HEK293 (cell line): ENCODE measurements at regions not wholly inside any gene's neighbourhood (a gene's known extent, or its start where the extent isn't known, plus 50 kb on each side); places are given as distances from the start of the nearest gene placed in this dataset.

ENCODE experiments used
- CTCF ChIA-PET: fragments of 350-600 bp; formaldehyde crosslinking; extraction: SDS; loops from one replicate; lab custom pipeline; 2021; ENCODE audit warnings: antibody characterized with exemption; lab: Yijun Ruan, JAX
- POLR2A ChIA-PET: fragments of 300-600 bp; formaldehyde crosslinking; extraction: SDS; loops from one replicate; lab custom pipeline; 2020; ENCODE audit warnings: antibody characterized with exemption, inconsistent platforms; lab: Yijun Ruan, JAX
- H3K27ac ChIP-seq: fragments of 200-500 bp; sonication (Bioruptor generic); 2 replicates; pipeline ENCODE4 v1.5.1; 2014; ENCODE audit warnings: low read depth, low read length, control low read depth, inconsistent platforms; ENCODE audit errors: extremely low read depth
- H3K36me3 ChIP-seq, 2 experiments: fragments of 200-500 bp in 1 of 2; sonication (Bioruptor generic) in 1 of 2; 1 replicate in 1 of 2; 2 replicates in 1 of 2; pipeline ENCODE4 v1.5.1; 2014 to 2017; ENCODE audit warnings: inconsistent platforms in 2 of 2, low read length in 2 of 2; ENCODE audit not compliant: control insufficient read depth in 2 of 2, insufficient read depth in 1 of 2
- H3K4me1 ChIP-seq: fragments of 200-500 bp; sonication (Bioruptor generic); 2 replicates; pipeline ENCODE4 v1.5.1; 2014; ENCODE audit warnings: mild to moderate bottlenecking, low read length, inconsistent platforms; ENCODE audit not compliant: control insufficient read depth, insufficient read depth
- H3K4me3 ChIP-seq: 2 replicates; pipeline ENCODE4 v1.5.1; 2011; ENCODE audit warnings: low read depth, mild to moderate bottlenecking, control low read depth, low read length, moderate library complexity
- H3K9me3 ChIP-seq: fragments of 200-500 bp; sonication (Bioruptor generic); 2 replicates; pipeline ENCODE4 v1.5.1; 2014; ENCODE audit warnings: low read depth, low read length, inconsistent platforms; ENCODE audit not compliant: control insufficient read depth, insufficient read depth
- BCL11B ChIP-seq: fragments of 450-650 bp; formaldehyde crosslinking; IDR thresholded peaks from 2 replicates; pipeline ENCODE4 v1.5.1; 2016; ENCODE audit warnings: low read depth, missing biosample characterization, missing genetic modification characterization
- KLF8 ChIP-seq: fragments of 450-650 bp; formaldehyde crosslinking; IDR thresholded peaks from 2 replicates; pipeline ENCODE4 v1.5.1; 2016; ENCODE audit warnings: missing biosample characterization, missing genetic modification characterization
- SCRT2 ChIP-seq: fragments of 450-650 bp; formaldehyde crosslinking; IDR thresholded peaks from 2 replicates; pipeline ENCODE4 v1.5.1; 2016; ENCODE audit warnings: missing biosample characterization, missing genetic modification characterization
- SETDB1 ChIP-seq: IDR thresholded peaks from one replicate; pipeline ENCODE4 v1.6.1; 2017; ENCODE audit warnings: mild to moderate bottlenecking, low read length, moderate library complexity, mixed read lengths; ENCODE audit not compliant: insufficient read length
- WT1 ChIP-seq: fragments of 450-650 bp; formaldehyde crosslinking; IDR thresholded peaks from 2 replicates; pipeline ENCODE4 v1.5.1; 2016; ENCODE audit warnings: missing biosample characterization, missing genetic modification characterization
- ZBTB7A ChIP-seq: fragments of 450-650 bp; formaldehyde crosslinking; IDR thresholded peaks from 2 replicates; pipeline ENCODE4 v1.5.1; 2016; ENCODE audit warnings: low read depth, missing biosample characterization, missing genetic modification characterization
- ZNF121 ChIP-seq: fragments of 450-650 bp; formaldehyde crosslinking; IDR thresholded peaks from 2 replicates; pipeline ENCODE4 v1.5.1; 2016; ENCODE audit warnings: missing biosample characterization, missing genetic modification characterization
- ZNF140 ChIP-seq: fragments of 450-650 bp; formaldehyde crosslinking; IDR thresholded peaks from 2 replicates; pipeline ENCODE4 v1.5.1; 2016; ENCODE audit warnings: missing biosample characterization, missing genetic modification characterization
- ZNF169 ChIP-seq: fragments of 450-650 bp; formaldehyde crosslinking; IDR thresholded peaks from 2 replicates; pipeline ENCODE4 v1.5.1; 2016; ENCODE audit warnings: missing biosample characterization, missing genetic modification characterization
- ZNF184 ChIP-seq: fragments of 450-650 bp; IDR thresholded peaks from 2 replicates; pipeline ENCODE4 v1.5.1; 2018; ENCODE audit warnings: missing biosample characterization, mild to moderate bottlenecking, missing genetic modification characterization
- ZNF26 ChIP-seq: fragments of 450-650 bp; formaldehyde crosslinking; IDR thresholded peaks from 2 replicates; pipeline ENCODE4 v1.5.1; 2016; ENCODE audit warnings: missing biosample characterization, missing genetic modification characterization
- ZNF302 ChIP-seq: fragments of 450-650 bp; formaldehyde crosslinking; IDR thresholded peaks from 2 replicates; pipeline ENCODE4 v1.5.1; 2016; ENCODE audit warnings: missing biosample characterization, missing genetic modification characterization, low read depth
- ZNF324 ChIP-seq: fragments of 450-650 bp; formaldehyde crosslinking; IDR thresholded peaks from 2 replicates; pipeline ENCODE4 v1.5.1; 2016; ENCODE audit warnings: missing biosample characterization, missing genetic modification characterization
- ZNF513 ChIP-seq: fragments of 450-650 bp; IDR thresholded peaks from 2 replicates; pipeline ENCODE4 v1.5.1; 2018; ENCODE audit warnings: missing biosample characterization, missing genetic modification characterization
- ZNF529 ChIP-seq: fragments of 450-650 bp; formaldehyde crosslinking; IDR thresholded peaks from 2 replicates; pipeline ENCODE4 v1.5.1; 2017; ENCODE audit warnings: missing genetic modification characterization, missing biosample characterization; ENCODE audit not compliant: insufficient replicate concordance
- ZNF530 ChIP-seq: fragments of 450-650 bp; formaldehyde crosslinking; IDR thresholded peaks from 2 replicates; pipeline ENCODE4 v1.5.1; 2016; ENCODE audit warnings: low read depth, missing biosample characterization, missing genetic modification characterization
- ZNF548 ChIP-seq: fragments of 450-650 bp; formaldehyde crosslinking; IDR thresholded peaks from 2 replicates; pipeline ENCODE4 v1.5.1; 2016; ENCODE audit warnings: missing biosample characterization, missing genetic modification characterization
- ZNF558 ChIP-seq: fragments of 450-650 bp; formaldehyde crosslinking; IDR thresholded peaks from 2 replicates; pipeline ENCODE4 v1.5.1; 2016; ENCODE audit warnings: missing biosample characterization, missing genetic modification characterization
- ZNF560 ChIP-seq: fragments of 450-650 bp; formaldehyde crosslinking; IDR thresholded peaks from 2 replicates; pipeline ENCODE4 v1.5.1; 2017; ENCODE audit warnings: missing biosample characterization, missing genetic modification characterization, borderline replicate concordance
- ZNF677 ChIP-seq: fragments of 450-650 bp; IDR thresholded peaks from 2 replicates; pipeline ENCODE4 v1.5.0; 2018; ENCODE audit warnings: missing biosample characterization, mild to moderate bottlenecking, missing genetic modification characterization, moderate library complexity
- ZSCAN30 ChIP-seq: fragments of 450-650 bp; IDR thresholded peaks from 2 replicates; pipeline ENCODE4 v1.5.1; 2018; ENCODE audit warnings: missing biosample characterization, mild to moderate bottlenecking, missing genetic modification characterization, moderate library complexity
- TF ChIP-seq, protein P1 (sequence below): fragments of 450-650 bp; formaldehyde crosslinking; IDR thresholded peaks from 2 replicates; pipeline ENCODE4 v1.5.1; 2016; ENCODE audit warnings: missing biosample characterization, missing genetic modification characterization
- TF ChIP-seq, protein P2 (sequence below): fragments of 450-650 bp; formaldehyde crosslinking; IDR thresholded peaks from 2 replicates; pipeline ENCODE4 v1.5.1; 2016; ENCODE audit warnings: missing biosample characterization, missing genetic modification characterization

DNA sequence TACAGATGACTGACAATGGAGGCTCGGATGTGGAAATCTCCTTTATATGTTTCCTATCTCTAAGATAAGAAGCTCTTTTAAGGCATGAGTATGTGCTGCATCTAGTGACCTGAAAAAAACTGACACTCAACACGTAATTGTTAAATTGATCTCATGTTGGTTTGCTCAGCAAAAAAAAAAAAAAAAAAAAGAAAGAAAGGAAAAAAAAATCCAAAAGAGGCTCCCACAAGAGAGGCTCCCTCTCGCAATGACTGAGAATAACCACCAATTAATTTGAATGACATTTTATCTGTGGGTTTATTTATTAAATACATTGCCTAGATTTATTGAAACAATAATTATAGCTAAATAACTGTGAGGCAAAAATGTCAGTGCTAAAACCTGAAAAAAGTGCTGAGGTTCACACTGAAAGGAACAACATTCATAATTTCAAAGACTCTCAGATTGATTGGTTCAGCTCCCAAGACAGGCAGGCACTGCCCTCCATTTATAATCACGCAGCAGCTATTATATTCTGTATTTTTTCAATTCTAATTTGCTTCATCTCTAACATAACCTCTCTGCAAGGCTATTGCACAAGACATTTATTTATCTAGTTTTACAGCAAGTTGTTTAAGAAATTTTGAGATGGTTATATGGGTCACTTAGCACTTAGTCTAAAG is 184.5 kb upstream of the TMPRSS15 start:
- TF ChIP-seq WT1: no peak
- no peak for TF ChIP-seq ZNF677 (tag by site-specific recombination)
- TF ChIP-seq, protein P1, sequence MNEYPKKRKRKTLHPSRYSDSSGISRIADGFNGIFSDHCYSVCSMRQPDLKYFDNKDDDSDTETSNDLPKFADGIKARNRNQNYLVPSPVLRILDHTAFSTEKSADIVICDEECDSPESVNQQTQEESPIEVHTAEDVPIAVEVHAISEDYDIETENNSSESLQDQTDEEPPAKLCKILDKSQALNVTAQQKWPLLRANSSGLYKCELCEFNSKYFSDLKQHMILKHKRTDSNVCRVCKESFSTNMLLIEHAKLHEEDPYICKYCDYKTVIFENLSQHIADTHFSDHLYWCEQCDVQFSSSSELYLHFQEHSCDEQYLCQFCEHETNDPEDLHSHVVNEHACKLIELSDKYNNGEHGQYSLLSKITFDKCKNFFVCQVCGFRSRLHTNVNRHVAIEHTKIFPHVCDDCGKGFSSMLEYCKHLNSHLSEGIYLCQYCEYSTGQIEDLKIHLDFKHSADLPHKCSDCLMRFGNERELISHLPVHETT (tag by site-specific recombination): no peak
- TF ChIP-seq ZNF560 (tag by site-specific recombination): no peak
- no peak for TF ChIP-seq BCL11B
- no peak for TF ChIP-seq ZNF140
- TF ChIP-seq ZNF184 (tag by site-specific recombination): no peak
- no peak for TF ChIP-seq ZBTB7A (tag by site-specific recombination)
- TF ChIP-seq ZNF548 (tag by site-specific recombination): no peak
- TF ChIP-seq KLF8: no peak
- no peak for TF ChIP-seq ZNF302 (tag by site-specific recombination)
- TF ChIP-seq, protein P2, sequence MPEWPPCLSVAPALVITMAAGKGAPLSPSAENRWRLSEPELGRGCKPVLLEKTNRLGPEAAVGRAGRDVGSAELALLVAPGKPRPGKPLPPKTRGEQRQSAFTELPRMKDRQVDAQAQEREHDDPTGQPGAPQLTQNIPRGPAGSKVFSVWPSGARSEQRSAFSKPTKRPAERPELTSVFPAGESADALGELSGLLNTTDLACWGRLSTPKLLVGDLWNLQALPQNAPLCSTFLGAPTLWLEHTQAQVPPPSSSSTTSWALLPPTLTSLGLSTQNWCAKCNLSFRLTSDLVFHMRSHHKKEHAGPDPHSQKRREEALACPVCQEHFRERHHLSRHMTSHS: no peak
- no peak for TF ChIP-seq ZNF530
- TF ChIP-seq, all 188 proteins: peak for 0
- POLR2A ChIA-PET: no interaction called here
- H3K27ac ChIP-seq: no peak overlapping the region
- no peak overlapping the region for H3K4me3 ChIP-seq
- H3K9me3 ChIP-seq: no peaks in the 10 kb centered on the region
- H3K36me3 ChIP-seq: no peaks in the 10 kb centered on the region
- H3K4me1 ChIP-seq: no peaks in the 10 kb centered on the region
- CTCF ChIA-PET: interaction anchor here (0.6 kb wide), 1 partner anchor 205 kb away, joined by 3 read pairs; no protein-coding TSS in a partner anchor

DNA sequence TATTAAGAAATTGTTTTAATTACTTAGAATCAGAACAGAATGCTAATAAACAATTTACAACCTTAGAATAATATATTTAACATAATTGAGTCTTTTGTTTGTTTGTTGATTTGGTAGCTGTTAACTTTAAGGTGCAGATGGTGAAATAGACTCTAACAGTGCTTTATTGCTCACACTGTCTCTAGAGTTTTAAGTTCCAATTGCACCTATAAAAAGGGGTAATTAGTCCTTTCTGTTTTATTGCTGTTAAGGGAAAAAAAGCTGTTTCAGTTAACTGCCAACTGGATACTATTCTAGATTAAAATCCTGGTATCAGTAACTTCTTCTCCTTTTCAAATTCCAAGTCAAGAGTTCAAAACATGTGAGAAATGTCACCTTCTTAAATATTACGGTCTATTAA is 197.6 kb upstream of the TMPRSS15 start:
- Histone ChIP-seq H3K27ac (no peak overlapping the region), H3K4me3 (no peak overlapping the region), H3K9me3 (no peaks in the 10 kb centered on the region; the same call in 1 of the 2 replicates), H3K4me1 (no peaks in the 10 kb centered on the region), H3K36me3 (no peaks in the 10 kb centered on the region)
- TF ChIP-seq SCRT2 (tag by site-specific recombination) (no peak), ZNF558 (tag by site-specific recombination) (no peak), ZNF324 (no peak)
- CTCF ChIA-PET: no interaction called here
- POLR2A ChIA-PET: no interaction called here

GRCh38 chr21:18602711-18603110 is 199.1 kb upstream of the TMPRSS15 start:
- Histone ChIP-seq H3K4me3 (no peak overlapping the region), H3K4me1 (no peaks in the 10 kb centered on the region), H3K27ac (no peak overlapping the region), H3K36me3 (no peaks in the 10 kb centered on the region), H3K9me3 (no peaks in the 10 kb centered on the region; the same call in 1 of the 2 replicates)
- CTCF ChIA-PET: no interaction called here
- POLR2A ChIA-PET: no interaction called here
- TF ChIP-seq ZNF184 (tag by site-specific recombination): no peak
- TF ChIP-seq ZNF169 (tag by site-specific recombination): no peak

DNA sequence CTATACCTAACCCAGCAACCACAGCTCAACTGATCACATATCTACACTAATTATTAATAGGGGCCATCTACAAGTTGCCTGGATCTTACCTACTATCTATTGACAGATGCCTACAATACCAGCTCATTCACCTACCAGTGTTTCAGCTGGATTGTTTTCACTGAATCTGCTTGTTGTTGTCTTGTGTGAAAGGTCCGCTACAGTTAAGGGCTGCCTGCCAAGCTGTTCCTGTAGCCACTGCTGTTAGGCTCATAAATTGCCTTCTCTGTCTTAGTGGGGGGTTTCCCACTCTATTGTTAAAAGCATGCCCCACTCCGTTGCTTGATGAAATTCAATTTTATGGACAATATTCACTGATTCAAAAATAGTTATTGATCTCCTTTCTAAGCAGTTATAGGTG is 199.7 kb upstream of the TMPRSS15 start:
- H3K4me3 ChIP-seq: no peak overlapping the region
- H3K9me3 ChIP-seq: no peaks in the 10 kb centered on the region; the same call in 1 of the 2 replicates
- H3K4me1 ChIP-seq: no peaks in the 10 kb centered on the region
- H3K27ac ChIP-seq: no peak overlapping the region
- POLR2A ChIA-PET: no interaction called here
- TF ChIP-seq ZNF529 (tag by site-specific recombination) (no peak), ZNF513 (tag by site-specific recombination) (no peak), ZNF26 (tag by site-specific recombination) (no peak), ZNF324 (no peak), SETDB1 (no peak), ZSCAN30 (tag by site-specific recombination) (no peak), ZNF121 (tag by site-specific recombination) (no peak), ZNF558 (tag by site-specific recombination) (no peak)
- TF ChIP-seq, all 188 proteins: peak for 0
- CTCF ChIA-PET: no interaction called here
- no peaks in the 10 kb centered on the region for H3K36me3 ChIP-seq
